Transverse colon (tissue), 3 donors: ENCODE measurements at regions not wholly inside any gene's neighbourhood (a gene's known extent, or its start where the extent isn't known, plus 50 kb on each side); places are given as distances from the start of the nearest gene placed in this dataset.
"Not testable (repeated sequence)": the region's sequence is repeated elsewhere in the genome, so short reads cannot be mapped to it uniquely, and the experiment has no call there.

Experiments used
- CTCF ChIP-seq, 5 experiments: fragments of 200-600 bp in 3 of 5; fragments of 450-650 bp in 2 of 5; sonication (generic) in 3 of 5; IDR thresholded peaks; 1 replicate in 2 of 5; 2 replicates in 3 of 5; pipeline ENCODE4 v1.5.1; 2016 to 2017; ENCODE audit warnings: antibody characterized with exemption in 5 of 5, inconsistent platforms in 3 of 5, mild to moderate bottlenecking in 2 of 5, moderate library complexity in 1 of 5
- EP300 ChIP-seq: sonication (generic); formaldehyde crosslinking; IDR thresholded peaks from one replicate; pipeline ENCODE4 v1.6.1; 2017; ENCODE audit warnings: antibody characterized with exemption, low read depth

GRCh38 chr4:188796600-188796999 lies 657.4 kb downstream of the TRIML1 start:
- TF ChIP-seq CTCF (IDR thresholded peaks at IDR 0.05); EP300: not testable (repeated sequence)
